HepG2 (cell line): ENCODE measurements at regions not wholly inside any gene's neighbourhood (a gene's known extent, or its start where the extent isn't known, plus 50 kb on each side); places are given as distances from the start of the nearest gene placed in this dataset.

ENCODE experiments used
- CHCHD3 ChIP-seq: sonication (generic); formaldehyde crosslinking; IDR thresholded peaks from 2 replicates; pipeline ENCODE4 v1.8.0; 2022; ENCODE audit warnings: mild to moderate bottlenecking, missing genetic modification reagents, moderate library complexity
- CREB1 ChIP-seq, 2 experiments: fragments of 450-650 bp in 1 of 2; IDR thresholded peaks; 2 replicates each; pipeline ENCODE4 v1.6.1; 2016 to 2017; ENCODE audit warnings: control low read depth in 1 of 2, mild to moderate bottlenecking in 1 of 2, missing compliant biosample characterization in 1 of 2, missing genetic modification characterization in 1 of 2
- E2F5 ChIP-seq: sonication (generic); formaldehyde crosslinking; conservative IDR thresholded peaks from 2 replicates; pipeline ENCODE4 v1.4.0; 2020; ENCODE audit warnings: missing genetic modification reagents
- GLI4 ChIP-seq: sonication (generic); formaldehyde crosslinking; IDR thresholded peaks from 2 replicates; pipeline ENCODE4 v1.5.1; 2020; ENCODE audit warnings: missing genetic modification reagents, mild to moderate bottlenecking, moderate library complexity, borderline replicate concordance
- JUN ChIP-seq: sonication (generic); formaldehyde crosslinking; IDR thresholded peaks from 2 replicates; pipeline ENCODE4 v1.4.0; 2020; ENCODE audit warnings: mild to moderate bottlenecking, missing genetic modification reagents
- KDM1A ChIP-seq: IDR thresholded peaks from 2 replicates; pipeline ENCODE4 v1.6.1; 2016; ENCODE audit warnings: missing compliant biosample characterization
- PAX8 ChIP-seq: sonication (generic); formaldehyde crosslinking; IDR thresholded peaks from 2 replicates; pipeline ENCODE4 v1.8.0; 2022; ENCODE audit warnings: mild to moderate bottlenecking, missing genetic modification reagents, borderline replicate concordance
- POLR2A ChIP-seq, 2 experiments: IDR thresholded peaks; 2 replicates each; pipeline ENCODE4 v1.6.1; 2011; ENCODE audit warnings: low read depth in 2 of 2, low read length in 2 of 2, mild to moderate bottlenecking in 1 of 2, moderate library complexity in 1 of 2; ENCODE audit not compliant: insufficient read depth in 1 of 2
- ZNF18 ChIP-seq: sonication (generic); formaldehyde crosslinking; IDR thresholded peaks from 2 replicates; pipeline ENCODE4 v1.8.0; 2022; ENCODE audit warnings: mild to moderate bottlenecking, missing genetic modification reagents; ENCODE audit not compliant: insufficient replicate concordance
- ZNF589 ChIP-seq: sonication (generic); formaldehyde crosslinking; conservative IDR thresholded peaks from 2 replicates; pipeline ENCODE4 v1.8.0; 2022; ENCODE audit warnings: mild to moderate bottlenecking, moderate library complexity, missing genetic modification reagents
- ZNF775 ChIP-seq: sonication (generic); formaldehyde crosslinking; IDR thresholded peaks from 2 replicates; pipeline ENCODE4 v1.4.0; 2020; ENCODE audit warnings: missing genetic modification reagents, mild to moderate bottlenecking, moderate library complexity, borderline replicate concordance
- TF ChIP-seq, protein P1 (sequence below): sonication (generic); formaldehyde crosslinking; IDR thresholded peaks from 2 replicates; pipeline ENCODE4 v1.5.1; 2020; ENCODE audit warnings: mild to moderate bottlenecking, missing genetic modification reagents, borderline replicate concordance
- TF ChIP-seq, protein P2 (sequence below): sonication (generic); formaldehyde crosslinking; IDR thresholded peaks from 2 replicates; pipeline ENCODE4 v1.5.0; 2020; ENCODE audit warnings: mild to moderate bottlenecking, missing genetic modification reagents, moderate library complexity

DNA sequence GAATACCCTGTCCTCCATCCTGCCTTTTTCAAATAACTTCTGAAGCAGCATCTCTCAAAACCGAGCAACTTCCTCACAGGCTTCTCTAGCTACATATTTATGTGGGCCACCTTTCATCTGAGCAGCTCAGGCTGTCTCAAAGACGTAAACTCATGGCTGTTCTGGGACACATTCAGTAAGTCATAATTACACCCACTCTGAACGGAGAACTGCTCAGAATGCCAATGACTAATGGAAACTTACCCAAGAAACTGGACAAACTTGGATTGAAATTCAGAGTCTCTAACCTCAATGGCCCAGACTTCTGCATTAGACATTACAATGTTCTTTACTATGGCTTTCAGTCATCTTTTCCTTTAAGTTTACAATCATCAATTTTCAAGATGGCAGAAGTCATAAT lies 145.2 kb downstream of the RAD51AP2 start:
- no peak for TF ChIP-seq ZNF589 (CRISPR knock-in tag)
- TF ChIP-seq ZNF18 (CRISPR knock-in tag): no peak
- no peak for TF ChIP-seq GLI4 (CRISPR knock-in tag)
- no peak for TF ChIP-seq E2F5 (CRISPR knock-in tag)
- TF ChIP-seq KDM1A (CRISPR knock-in tag): no peak
- TF ChIP-seq PAX8 (CRISPR knock-in tag): no peak
- no peak for TF ChIP-seq POLR2A (IDR thresholded peaks at IDR 0.05; ENCODE audit: insufficient read depth in 1 of 2, low read depth in 2 of 2, low read length in 2 of 2)
- no peak for TF ChIP-seq CREB1 (IDR thresholded peaks at IDR 0.05)
- no peak for TF ChIP-seq CREB1 (CRISPR knock-in tag; IDR thresholded peaks at IDR 0.05)
- no peak for TF ChIP-seq JUN (CRISPR knock-in tag)
- no peak for TF ChIP-seq CHCHD3 (CRISPR knock-in tag)
- TF ChIP-seq, protein P1, sequence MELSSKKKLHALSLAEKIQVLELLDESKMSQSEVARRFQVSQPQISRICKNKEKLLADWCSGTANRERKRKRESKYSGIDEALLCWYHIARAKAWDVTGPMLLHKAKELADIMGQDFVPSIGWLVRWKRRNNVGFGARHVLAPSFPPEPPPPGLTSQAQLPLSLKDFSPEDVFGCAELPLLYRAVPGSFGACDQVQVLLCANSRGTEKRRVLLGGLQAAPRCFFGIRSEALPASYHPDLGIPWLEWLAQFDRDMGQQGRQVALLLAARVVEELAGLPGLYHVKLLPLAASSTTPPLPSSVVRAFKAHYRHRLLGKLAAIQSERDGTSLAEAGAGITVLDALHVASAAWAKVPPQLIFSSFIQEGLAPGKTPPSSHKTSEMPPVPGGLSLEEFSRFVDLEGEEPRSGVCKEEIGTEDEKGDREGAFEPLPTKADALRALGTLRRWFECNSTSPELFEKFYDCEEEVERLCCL: no peak
- TF ChIP-seq ZNF775 (CRISPR knock-in tag): no peak
- TF ChIP-seq, protein P2, sequence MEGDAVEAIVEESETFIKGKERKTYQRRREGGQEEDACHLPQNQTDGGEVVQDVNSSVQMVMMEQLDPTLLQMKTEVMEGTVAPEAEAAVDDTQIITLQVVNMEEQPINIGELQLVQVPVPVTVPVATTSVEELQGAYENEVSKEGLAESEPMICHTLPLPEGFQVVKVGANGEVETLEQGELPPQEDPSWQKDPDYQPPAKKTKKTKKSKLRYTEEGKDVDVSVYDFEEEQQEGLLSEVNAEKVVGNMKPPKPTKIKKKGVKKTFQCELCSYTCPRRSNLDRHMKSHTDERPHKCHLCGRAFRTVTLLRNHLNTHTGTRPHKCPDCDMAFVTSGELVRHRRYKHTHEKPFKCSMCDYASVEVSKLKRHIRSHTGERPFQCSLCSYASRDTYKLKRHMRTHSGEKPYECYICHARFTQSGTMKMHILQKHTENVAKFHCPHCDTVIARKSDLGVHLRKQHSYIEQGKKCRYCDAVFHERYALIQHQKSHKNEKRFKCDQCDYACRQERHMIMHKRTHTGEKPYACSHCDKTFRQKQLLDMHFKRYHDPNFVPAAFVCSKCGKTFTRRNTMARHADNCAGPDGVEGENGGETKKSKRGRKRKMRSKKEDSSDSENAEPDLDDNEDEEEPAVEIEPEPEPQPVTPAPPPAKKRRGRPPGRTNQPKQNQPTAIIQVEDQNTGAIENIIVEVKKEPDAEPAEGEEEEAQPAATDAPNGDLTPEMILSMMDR (CRISPR knock-in tag): no peak
